Lung (tissue), 11 donors: ENCODE measurements at regions not wholly inside any gene's neighbourhood (a gene's known extent, or its start where the extent isn't known, plus 50 kb on each side); places are given as distances from the start of the nearest gene placed in this dataset.

Experiments used
- ATAC-seq: fragments of 200-7000 bp; cut with Tn5 transposase; one replicate; pipeline ENCODE4 v1.9.1; 2020; ENCODE audit warnings: moderate number of reproducible peaks; ENCODE audit not compliant: insufficient read depth, low FRiP score
- DNase-seq, 3 donors: peaks; one replicate each; pipeline ENCODE4 v3.0.0-alpha.2; 2013 to 2017
- H3K27ac ChIP-seq, 2 donors: one replicate each; pipeline ENCODE4 v1.5.1; 2013; ENCODE audit warnings: mild to moderate bottlenecking in 2 of 2, moderate library complexity in 2 of 2, control low read depth in 1 of 2, inconsistent platforms in 1 of 2, low read depth in 1 of 2, low read length in 1 of 2
- H3K27me3 ChIP-seq, 3 donors: one replicate each; pipeline ENCODE4 v1.5.1; 2013; ENCODE audit warnings: low read length in 2 of 3; ENCODE audit not compliant: control insufficient read depth in 3 of 3, insufficient read depth in 3 of 3
- H3K36me3 ChIP-seq, 4 donors: one replicate each; pipeline ENCODE4 v1.5.1; 2013; ENCODE audit warnings: low read length in 4 of 4, mild to moderate bottlenecking in 1 of 4, moderate library complexity in 1 of 4; ENCODE audit not compliant: control insufficient read depth in 4 of 4, insufficient read depth in 4 of 4
- H3K4me1 ChIP-seq, 5 donors: one replicate each; pipeline ENCODE4 v1.5.1; 2013; ENCODE audit warnings: low read length in 5 of 5, mild to moderate bottlenecking in 2 of 5, moderate library complexity in 1 of 5; ENCODE audit not compliant: control insufficient read depth in 5 of 5, insufficient read depth in 5 of 5
- H3K4me3 ChIP-seq: one replicate; pipeline ENCODE4 v1.5.1; 2013; ENCODE audit warnings: mild to moderate bottlenecking, control low read depth, moderate library complexity
- H3K9ac ChIP-seq, 2 donors: one replicate each; pipeline ENCODE4 v1.5.1; 2013; ENCODE audit warnings: low read length in 2 of 2, control low read depth in 1 of 2; ENCODE audit not compliant: insufficient read depth in 1 of 2
- H3K9me3 ChIP-seq, 4 donors: one replicate each; pipeline ENCODE4 v1.5.1; 2013; ENCODE audit warnings: low read length in 3 of 4, mild to moderate bottlenecking in 1 of 4, moderate library complexity in 1 of 4; ENCODE audit not compliant: control insufficient read depth in 4 of 4, insufficient read depth in 3 of 4
- WGBS, 2 donors: extraction: QIAGEN DNeasy Blood & Tissue Kit; methylation state at CpG; one replicate each; pipeline ENCODE4 v1.1.7; 2013; 5-methylcytosine and 5-hydroxymethylcytosine counted together
- TF ChIP-seq, protein P1 (sequence below): IDR thresholded peaks from 2 replicates; pipeline ENCODE4 v1.5.1; 2012; ENCODE audit warnings: mild to moderate bottlenecking; ENCODE audit errors: control extremely low read depth, extremely low read depth
- donor health status: control.
- donor health status: control.
- donor health status: Bipolar disorder and iron deficiency.
- donor health status: healthy.
- donor health status: DM: yes; HTN: yes; CAD: no.

DNA sequence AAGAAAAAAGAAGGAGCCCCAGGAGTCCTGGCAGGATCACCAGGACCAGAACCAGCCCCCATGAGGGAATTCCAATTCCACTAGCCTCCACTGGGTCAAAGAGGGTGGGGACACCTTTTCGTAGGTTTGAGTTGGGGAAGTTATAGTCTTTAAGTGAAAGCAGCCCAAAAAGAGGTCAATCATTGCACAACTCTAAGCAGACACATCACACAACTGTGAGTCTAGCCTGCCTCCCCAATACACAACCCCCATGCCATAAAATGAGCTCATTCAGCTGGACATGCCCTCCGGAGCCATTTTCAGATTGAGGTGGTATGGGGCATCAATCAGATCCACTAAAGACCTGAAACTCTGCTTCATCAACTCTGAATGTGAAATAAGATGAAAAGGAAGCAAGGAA lies 179.9 kb downstream of the NPHP4 start:
- no peak overlapping the region for H3K4me3 ChIP-seq
- 63 to 86% methylated on average over 2 of the region's 2 CpGs for WGBS, 2 donors
- no peak overlapping the region for H3K27ac ChIP-seq
- H3K9ac ChIP-seq: no peak overlapping the region
- no peaks in the 10 kb centered on the region for H3K4me1 ChIP-seq
- no peak for ATAC-seq
- no peaks in the 10 kb centered on the region for H3K36me3 ChIP-seq
- no peak for DNase-seq
- TF ChIP-seq, protein P1, sequence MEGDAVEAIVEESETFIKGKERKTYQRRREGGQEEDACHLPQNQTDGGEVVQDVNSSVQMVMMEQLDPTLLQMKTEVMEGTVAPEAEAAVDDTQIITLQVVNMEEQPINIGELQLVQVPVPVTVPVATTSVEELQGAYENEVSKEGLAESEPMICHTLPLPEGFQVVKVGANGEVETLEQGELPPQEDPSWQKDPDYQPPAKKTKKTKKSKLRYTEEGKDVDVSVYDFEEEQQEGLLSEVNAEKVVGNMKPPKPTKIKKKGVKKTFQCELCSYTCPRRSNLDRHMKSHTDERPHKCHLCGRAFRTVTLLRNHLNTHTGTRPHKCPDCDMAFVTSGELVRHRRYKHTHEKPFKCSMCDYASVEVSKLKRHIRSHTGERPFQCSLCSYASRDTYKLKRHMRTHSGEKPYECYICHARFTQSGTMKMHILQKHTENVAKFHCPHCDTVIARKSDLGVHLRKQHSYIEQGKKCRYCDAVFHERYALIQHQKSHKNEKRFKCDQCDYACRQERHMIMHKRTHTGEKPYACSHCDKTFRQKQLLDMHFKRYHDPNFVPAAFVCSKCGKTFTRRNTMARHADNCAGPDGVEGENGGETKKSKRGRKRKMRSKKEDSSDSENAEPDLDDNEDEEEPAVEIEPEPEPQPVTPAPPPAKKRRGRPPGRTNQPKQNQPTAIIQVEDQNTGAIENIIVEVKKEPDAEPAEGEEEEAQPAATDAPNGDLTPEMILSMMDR: no peak
- H3K27me3 ChIP-seq: peaks cover 0 to 12% (median 0%) of the 10 kb centered on the region in 3 donors
- H3K9me3 ChIP-seq: peaks cover 0 to 8% (median under 1%) of the 10 kb centered on the region in 4 donors

DNA sequence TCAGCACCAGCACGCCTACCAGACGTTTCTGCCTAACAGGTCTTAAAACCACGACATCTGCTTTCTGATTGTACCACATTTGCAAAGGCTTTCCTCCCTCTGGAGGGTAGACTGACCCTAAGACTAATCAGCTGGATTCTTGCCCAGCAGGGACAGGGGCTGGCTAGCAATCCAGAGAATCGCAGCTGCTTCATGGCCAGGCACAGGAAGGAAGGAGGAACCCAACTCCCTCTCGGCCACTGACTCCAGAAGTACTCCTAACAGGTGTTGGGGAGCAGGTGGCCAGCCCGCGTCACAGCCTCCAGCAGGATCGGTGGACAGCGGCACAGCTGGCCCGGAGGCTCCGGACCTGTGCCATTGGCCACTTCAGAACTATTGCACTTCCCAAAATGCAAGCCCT lies 180.8 kb downstream of the NPHP4 start:
- Histone ChIP-seq H3K27me3 (peaks cover 0 to 12% (median 0%) of the 10 kb centered on the region in 3 donors), H3K36me3 (no peaks in the 10 kb centered on the region), H3K9me3 (peaks cover 0 to 5% (median under 1%) of the 10 kb centered on the region in 4 donors), H3K27ac (no peak overlapping the region), H3K9ac (no peak overlapping the region), H3K4me1 (no peaks in the 10 kb centered on the region), H3K4me3 (no peak overlapping the region)
- DNase-seq (peak in 2 of 3 donors; percentile 14 to 23), ATAC-seq (no peak)
- WGBS, 2 donors: 46 to 48% methylated on average over 11 of the region's 11 CpGs
- TF ChIP-seq, protein P1: no peak

DNA sequence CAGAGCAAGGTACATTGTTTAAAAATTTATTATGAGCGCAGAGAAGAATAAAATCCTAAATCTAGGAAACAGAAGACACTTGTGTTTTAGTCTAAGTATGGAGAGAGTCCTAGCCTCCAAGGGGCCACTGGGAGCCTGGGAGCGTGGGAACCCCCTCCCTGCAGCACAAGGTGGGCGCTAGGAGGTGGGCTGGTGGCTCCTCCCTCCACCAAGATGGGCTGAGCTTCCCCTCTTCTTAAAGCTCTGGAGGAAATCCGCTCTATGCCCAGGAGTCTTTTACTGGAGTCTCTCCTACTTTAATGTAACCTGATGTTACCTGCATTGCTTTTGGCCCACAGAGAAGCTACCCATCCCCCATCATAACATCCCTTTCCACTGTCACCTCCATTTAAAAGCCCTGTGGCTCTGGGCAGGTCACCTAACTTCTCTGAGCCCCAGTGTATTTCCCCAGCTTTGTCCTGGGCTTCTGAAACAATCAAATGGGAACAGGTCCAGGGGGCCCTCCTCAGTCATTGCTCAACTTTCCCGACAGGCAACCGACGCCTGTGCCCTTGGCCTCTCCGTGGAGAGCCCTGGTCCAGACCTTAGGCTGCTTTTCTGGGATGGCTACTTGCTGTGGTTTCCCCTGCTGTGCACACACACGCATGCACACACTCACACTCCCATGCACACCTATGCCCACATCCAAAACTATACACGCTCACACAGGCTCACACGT lies 181.5 kb downstream of the NPHP4 start:
- no peak for DNase-seq
- no peak overlapping the region for H3K9ac ChIP-seq
- H3K27ac ChIP-seq: no peak overlapping the region
- TF ChIP-seq, protein P1: no peak
- H3K4me1 ChIP-seq: no peaks in the 10 kb centered on the region
- no peak overlapping the region for H3K4me3 ChIP-seq
- WGBS, 2 donors: 55 to 62% methylated on average over 11 of the region's 11 CpGs
- H3K36me3 ChIP-seq: no peaks in the 10 kb centered on the region
- ATAC-seq: no peak
- H3K27me3 ChIP-seq: peaks cover 0 to 14% (median 0%) of the 10 kb centered on the region in 3 donors
- H3K9me3 ChIP-seq: peaks cover 0 to 5% (median under 1%) of the 10 kb centered on the region in 4 donors
